HepG2 (cell line): ENCODE measurements at regions not wholly inside any gene's neighbourhood (a gene's known extent, or its start where the extent isn't known, plus 50 kb on each side); places are given as distances from the start of the nearest gene placed in this dataset.

ENCODE experiments used
- ATAC-seq: fragments of 200-7000 bp; cut with Tn5 transposase; 3 replicates; pipeline ENCODE4 v1.9.1; 2020; ENCODE audit warnings: mild to moderate bottlenecking, moderate library complexity
- BruUV-seq: library from RNA; stranded (reverse); fragments of 400-500 nt; replicated peaks from 2 replicates; lab custom pipeline; 2021; lab: Mats Ljungman, UMichigan
- CTCF ChIA-PET: fragments of 300-600 bp; formaldehyde crosslinking; extraction: SDS; loops from one replicate; lab custom pipeline; 2021; ENCODE audit warnings: low total read pairs, inconsistent platforms, low intra/inter-chr PET ratio; lab: Yijun Ruan, JAX
- POLR2A ChIA-PET: fragments of 350-600 bp; sonication (Branson Sonifier 250); formaldehyde crosslinking; loops from one replicate; lab custom pipeline; 2020; ENCODE audit warnings: antibody characterized with exemption, inconsistent platforms; lab: Yijun Ruan, JAX
- DNase-seq: peaks from one replicate; pipeline ENCODE4 v3.0.0-alpha.2; 2015; ENCODE audit warnings: low spot score
- FAIRE-seq: peaks from 3 replicates; lab custom pipeline; 2011; peaks lifted over from hg19 to GRCh38; lab: Jason Lieb, UNC
- H2AFZ ChIP-seq: one replicate; pipeline ENCODE4 v1.6.1; 2011; ENCODE audit warnings: low read length, inconsistent platforms
- H3K27ac ChIP-seq: fragments of 300-600 bp; 3 replicates; pipeline ENCODE4 v1.8.0; 2011; ENCODE audit warnings: mixed run types, mild to moderate bottlenecking, mixed read lengths, low read length, inconsistent platforms; ENCODE audit not compliant: insufficient read depth; ENCODE audit errors: extremely low read length
- H3K27me3 ChIP-seq, 2 experiments: fragments of 200-600 bp in 1 of 2; 2 replicates in 1 of 2; 3 replicates in 1 of 2; pipeline versions ENCODE4 v1.6.0 to v1.8.0; 2011; ENCODE audit warnings: low read length in 2 of 2, mild to moderate bottlenecking in 2 of 2, moderate library complexity in 2 of 2, inconsistent platforms in 1 of 2; ENCODE audit not compliant: insufficient read depth in 2 of 2, control insufficient read depth in 1 of 2
- H3K36me3 ChIP-seq, 2 experiments: fragments of 200-600 bp in 1 of 2; replicated peaks in 1 of 2; 2 replicates in 1 of 2; 3 replicates in 1 of 2; pipeline versions ENCODE4 v1.5.1 to v1.8.0; 2011; ENCODE audit warnings: low read length in 2 of 2, inconsistent platforms in 1 of 2; ENCODE audit not compliant: insufficient read depth in 2 of 2, control insufficient read depth in 1 of 2
- H3K4me1 ChIP-seq: 2 replicates; pipeline ENCODE4 v1.5.1; 2012; ENCODE audit warnings: low read length, inconsistent platforms; ENCODE audit not compliant: insufficient read depth
- H3K4me2 ChIP-seq: 2 replicates; pipeline ENCODE4 v1.6.0; 2011; ENCODE audit warnings: low read depth, low read length, inconsistent platforms
- H3K4me3 ChIP-seq, 3 experiments: fragments of 200-600 bp in 1 of 3; sonication (generic), shearing (Covaris generic) in 1 of 3; replicated peaks in 1 of 3; 2 replicates each; pipeline ENCODE4 v1.5.1; 2011 to 2016; ENCODE audit warnings: low read length in 3 of 3, inconsistent platforms in 2 of 3, low read depth in 2 of 3, mild to moderate bottlenecking in 2 of 3, control low read depth in 1 of 3, mixed read lengths in 1 of 3; ENCODE audit not compliant: insufficient read depth in 1 of 3
- H3K79me2 ChIP-seq: one replicate; pipeline ENCODE4 v1.6.1; 2011; ENCODE audit warnings: low read length, inconsistent platforms; ENCODE audit not compliant: insufficient read depth
- H3K9ac ChIP-seq: 2 replicates; pipeline ENCODE4 v1.6.0; 2011; ENCODE audit warnings: mild to moderate bottlenecking, low read depth, low read length, inconsistent platforms; ENCODE audit not compliant: insufficient read depth
- H3K9me3 ChIP-seq: 2 replicates; pipeline ENCODE4 v1.5.1; 2012; ENCODE audit warnings: mild to moderate bottlenecking, low read length
- H4K20me1 ChIP-seq: 2 replicates; pipeline ENCODE4 v1.6.0; 2011; ENCODE audit warnings: inconsistent platforms, mild to moderate bottlenecking, low read length, moderate library complexity; ENCODE audit not compliant: insufficient read depth
- HMGA1 ChIP-seq: sonication (generic); formaldehyde crosslinking; conservative IDR thresholded peaks from 2 replicates; pipeline ENCODE4 v1.4.0; 2020; ENCODE audit warnings: missing genetic modification reagents
- NKX3-1 ChIP-seq: sonication (generic); formaldehyde crosslinking; IDR thresholded peaks from 2 replicates; pipeline ENCODE4 v1.5.0; 2020; ENCODE audit warnings: missing genetic modification reagents
- SATB2 ChIP-seq: sonication (generic); formaldehyde crosslinking; IDR thresholded peaks from 2 replicates; pipeline ENCODE4 v1.5.0; 2020; ENCODE audit warnings: missing genetic modification reagents
- ZFAT ChIP-seq: sonication (generic); formaldehyde crosslinking; conservative IDR thresholded peaks from 2 replicates; pipeline ENCODE4 v1.8.1; 2023; ENCODE audit warnings: missing genetic modification reagents, inconsistent platforms
- ZMAT5 ChIP-seq: sonication (generic); formaldehyde crosslinking; IDR thresholded peaks from 2 replicates; pipeline ENCODE4 v1.5.0; 2020; ENCODE audit warnings: mild to moderate bottlenecking, low read depth, missing genetic modification reagents, borderline replicate concordance
- ZNF264 ChIP-seq: sonication (generic); formaldehyde crosslinking; IDR thresholded peaks from 2 replicates; pipeline ENCODE4 v1.4.0; 2020; ENCODE audit warnings: missing genetic modification reagents
- WGBS: methylation state at CpG from one replicate; pipeline ENCODE4 v1.1.6; 2017; ENCODE audit warnings: low lambda C conversion rate; 5-methylcytosine and 5-hydroxymethylcytosine counted together
- in situ Hi-C: cut with HindIII; loops from 2 replicates; pipeline ENCODE4 v1.10.0; 2017; ENCODE audit warnings: low pct_unique_long_range_greater_than_20kb; ENCODE audit not compliant: extremely low pct_ligation_motif_present
- intact Hi-C: fragments of 100-400 bp; cut with micrococcal nuclease; formaldehyde crosslinking; loops from one replicate; pipeline ENCODE4 v1.10.0; 2022; ENCODE audit not compliant: unreplicated experiment
- TF ChIP-seq, protein P1 (sequence below), 2 experiments: fragments of 450-650 bp in 1 of 2; sonication (generic) in 1 of 2; formaldehyde crosslinking in 1 of 2; IDR thresholded peaks; 2 replicates each; pipeline versions ENCODE4 v1.6.1 to v1.8.0; 2016 to 2022; ENCODE audit warnings: antibody characterized with exemption in 1 of 2, mild to moderate bottlenecking in 1 of 2, missing genetic modification reagents in 1 of 2

DNA sequence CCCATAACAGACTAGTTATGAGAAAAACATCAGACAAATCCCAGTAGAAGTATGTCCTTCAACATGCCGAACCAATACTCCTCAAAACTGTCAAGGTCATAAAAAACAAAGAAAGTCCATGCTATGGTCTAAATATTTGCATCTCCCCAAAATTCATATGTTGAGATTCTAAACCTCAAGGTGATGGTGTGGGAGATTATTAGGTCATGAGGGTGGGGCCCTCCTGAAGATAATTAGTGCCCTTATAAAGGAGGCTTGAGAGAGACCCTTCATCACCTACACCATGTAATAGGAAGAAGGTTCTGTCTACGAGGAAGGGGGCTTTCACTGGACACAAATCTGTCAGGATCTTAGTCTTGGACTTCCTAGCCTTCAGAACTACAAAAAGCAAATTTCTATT lies 118.6 kb upstream of the GUCY1A2 start:
- intact Hi-C loops (no loop called here), in situ Hi-C loops (no loop called here)
- Histone ChIP-seq H3K9ac (no peak overlapping the region), H4K20me1 (no peaks in the 10 kb centered on the region), H3K4me1 (no peaks in the 10 kb centered on the region), H3K79me2 (no peaks in the 10 kb centered on the region), H3K9me3 (0 out of 2 replicates have a peak, but pooled peaks cover 5% of the 10 kb centered on the region), H2AFZ (no peak overlapping the region), H3K4me3 (no peak overlapping the region), H3K4me2 (no peak overlapping the region), H3K36me3 (no peaks in the 10 kb centered on the region)
- BruUV-seq = no TSS peak
- ChIA-PET CTCF (no interaction called here), POLR2A (no interaction called here)
- no peak for FAIRE-seq
- no peak for ATAC-seq
- no peak for TF ChIP-seq ZFAT (CRISPR knock-in tag)
- TF ChIP-seq, protein P1, sequence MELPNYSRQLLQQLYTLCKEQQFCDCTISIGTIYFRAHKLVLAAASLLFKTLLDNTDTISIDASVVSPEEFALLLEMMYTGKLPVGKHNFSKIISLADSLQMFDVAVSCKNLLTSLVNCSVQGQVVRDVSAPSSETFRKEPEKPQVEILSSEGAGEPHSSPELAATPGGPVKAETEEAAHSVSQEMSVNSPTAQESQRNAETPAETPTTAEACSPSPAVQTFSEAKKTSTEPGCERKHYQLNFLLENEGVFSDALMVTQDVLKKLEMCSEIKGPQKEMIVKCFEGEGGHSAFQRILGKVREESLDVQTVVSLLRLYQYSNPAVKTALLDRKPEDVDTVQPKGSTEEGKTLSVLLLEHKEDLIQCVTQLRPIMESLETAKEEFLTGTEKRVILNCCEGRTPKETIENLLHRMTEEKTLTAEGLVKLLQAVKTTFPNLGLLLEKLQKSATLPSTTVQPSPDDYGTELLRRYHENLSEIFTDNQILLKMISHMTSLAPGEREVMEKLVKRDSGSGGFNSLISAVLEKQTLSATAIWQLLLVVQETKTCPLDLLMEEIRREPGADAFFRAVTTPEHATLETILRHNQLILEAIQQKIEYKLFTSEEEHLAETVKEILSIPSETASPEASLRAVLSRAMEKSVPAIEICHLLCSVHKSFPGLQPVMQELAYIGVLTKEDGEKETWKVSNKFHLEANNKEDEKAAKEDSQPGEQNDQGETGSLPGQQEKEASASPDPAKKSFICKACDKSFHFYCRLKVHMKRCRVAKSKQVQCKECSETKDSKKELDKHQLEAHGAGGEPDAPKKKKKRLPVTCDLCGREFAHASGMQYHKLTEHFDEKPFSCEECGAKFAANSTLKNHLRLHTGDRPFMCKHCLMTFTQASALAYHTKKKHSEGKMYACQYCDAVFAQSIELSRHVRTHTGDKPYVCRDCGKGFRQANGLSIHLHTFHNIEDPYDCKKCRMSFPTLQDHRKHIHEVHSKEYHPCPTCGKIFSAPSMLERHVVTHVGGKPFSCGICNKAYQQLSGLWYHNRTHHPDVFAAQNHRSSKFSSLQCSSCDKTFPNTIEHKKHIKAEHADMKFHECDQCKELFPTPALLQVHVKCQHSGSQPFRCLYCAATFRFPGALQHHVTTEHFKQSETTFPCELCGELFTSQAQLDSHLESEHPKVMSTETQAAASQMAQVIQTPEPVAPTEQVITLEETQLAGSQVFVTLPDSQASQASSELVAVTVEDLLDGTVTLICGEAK (IDR thresholded peaks at IDR 0.05) = no peak
- TF ChIP-seq, protein P1 (CRISPR knock-in tag; IDR thresholded peaks at IDR 0.05) = no peak
- TF ChIP-seq NKX3-1 (CRISPR knock-in tag) = no peak
- peak; percentile 90; the same call in 1 of the 2 replicates for TF ChIP-seq ZNF264 (CRISPR knock-in tag)
- no peak for TF ChIP-seq SATB2
- TF ChIP-seq ZMAT5 (CRISPR knock-in tag) = no peak
- TF ChIP-seq HMGA1 (CRISPR knock-in tag) = no peak
- TF ChIP-seq, all 625 proteins: peak for 1
- Histone ChIP-seq H3K27me3 (no peaks in the 10 kb centered on the region), H3K27ac (no peak overlapping the region)
- DNase-seq = no peak
- WGBS = 24% methylated on average over 2 of the region's 2 CpGs
